ENCODE measurements at regions not wholly inside any gene's neighbourhood (a gene's known extent, or its start where the extent isn't known, plus 50 kb on each side); places are given as distances from the start of the nearest gene placed in this dataset.

DNA sequence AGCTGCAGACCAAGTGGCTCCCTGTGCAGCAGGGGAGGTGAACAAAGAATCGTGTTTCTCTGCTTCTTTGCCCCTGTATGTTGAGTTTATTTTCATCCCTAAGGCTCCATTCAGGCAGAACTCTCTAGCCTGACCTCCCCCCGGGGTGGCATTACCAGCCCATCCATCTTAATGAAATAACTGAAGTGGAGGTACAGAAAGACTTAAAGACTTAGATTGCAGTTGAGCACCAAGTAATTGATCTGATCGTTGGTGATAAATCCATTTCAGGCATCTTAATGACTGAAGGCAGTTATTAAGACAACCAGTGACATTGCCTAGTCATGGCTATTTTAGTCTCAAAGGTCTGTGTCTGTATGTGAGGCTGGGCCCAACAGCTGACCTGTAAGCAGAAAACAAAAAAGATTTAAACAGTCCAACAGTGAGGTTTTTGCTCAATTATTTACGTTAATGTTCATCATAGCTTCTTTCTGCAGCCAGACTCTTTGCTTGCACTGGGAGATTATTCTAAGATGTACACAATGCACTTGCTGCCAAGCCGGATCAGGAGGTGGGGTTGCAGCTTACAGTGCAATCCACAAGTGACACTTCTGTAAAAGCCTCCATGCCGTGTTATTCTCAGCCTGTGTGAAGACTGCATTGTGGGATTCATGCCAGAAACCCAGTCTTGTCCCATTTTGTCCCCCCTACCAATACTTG lies 363.0 kb upstream of the DUSP10 start:
- DNase-seq (ENCODE audit: low read depth), result no peak
- no peak for TF ChIP-seq CTCF (IDR thresholded peaks at IDR 0.05; ENCODE audit: control insufficient read depth, insufficient read depth, low read depth, low read length, missing control alignments)
- H3K4me3 ChIP-seq (ENCODE audit: control insufficient read depth, low read depth, low read length), result no peak overlapping the region

DNA sequence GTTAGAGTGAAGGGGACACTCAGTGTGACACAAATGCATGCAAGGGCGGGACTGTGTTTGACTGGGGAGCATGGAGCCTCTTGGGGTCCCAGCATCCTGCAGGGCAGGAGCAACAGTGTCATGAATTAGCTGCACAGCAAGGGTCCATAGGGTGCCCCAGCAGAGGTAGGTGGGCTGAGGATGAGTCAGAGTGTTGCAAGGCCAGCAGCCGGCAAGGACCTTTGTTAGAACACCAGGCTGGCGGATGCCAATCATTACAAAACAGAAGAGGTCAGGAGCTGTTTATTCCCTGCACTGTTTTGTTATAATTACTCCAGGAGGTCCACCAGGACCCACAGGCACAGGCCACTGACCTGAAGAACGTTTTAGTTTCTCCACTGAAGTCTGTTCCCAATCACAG lies 362.2 kb upstream of the DUSP10 start:
- no peak for TF ChIP-seq CTCF (IDR thresholded peaks at IDR 0.05; ENCODE audit: control insufficient read depth, insufficient read depth, low read depth, low read length, missing control alignments)
- DNase-seq (ENCODE audit: low read depth), result no peak
- H3K4me3 ChIP-seq (ENCODE audit: control insufficient read depth, low read depth, low read length), result no peak overlapping the region

- TF ChIP-seq CTCF (IDR thresholded peaks at IDR 0.05; ENCODE audit: control insufficient read depth, insufficient read depth, low read depth, low read length, missing control alignments), result no peak
- no peak for DNase-seq (ENCODE audit: low read depth)
- H3K4me3 ChIP-seq (ENCODE audit: control insufficient read depth, low read depth, low read length), result no peak overlapping the region
These were observed 357.9 kb upstream of the DUSP10 start for GRCh38 chr1:222099746-222100145.

- TF ChIP-seq CTCF (IDR thresholded peaks at IDR 0.05; ENCODE audit: control insufficient read depth, insufficient read depth, low read depth, low read length, missing control alignments), result no peak
- H3K4me3 ChIP-seq (ENCODE audit: control insufficient read depth, low read depth, low read length), result no peak overlapping the region
- DNase-seq (ENCODE audit: low read depth), result no peak
These were observed 356.5 kb upstream of the DUSP10 start for GRCh38 chr1:222098404-222098803.

- TF ChIP-seq CTCF (IDR thresholded peaks at IDR 0.05; ENCODE audit: control insufficient read depth, insufficient read depth, low read depth, low read length, missing control alignments), result no peak
- DNase-seq (ENCODE audit: low read depth), result no peak
- H3K4me3 ChIP-seq (ENCODE audit: control insufficient read depth, low read depth, low read length), result no peak overlapping the region
These were observed 355.7 kb upstream of the DUSP10 start for GRCh38 chr1:222097588-222097987.

GRCh38 chr1:222096883-222097282 lies 355.0 kb upstream of the DUSP10 start:
- no peak for TF ChIP-seq CTCF (IDR thresholded peaks at IDR 0.05; ENCODE audit: control insufficient read depth, insufficient read depth, low read depth, low read length, missing control alignments)
- no peak overlapping the region for H3K4me3 ChIP-seq (ENCODE audit: control insufficient read depth, low read depth, low read length)
- DNase-seq (ENCODE audit: low read depth), result no peak

DNA sequence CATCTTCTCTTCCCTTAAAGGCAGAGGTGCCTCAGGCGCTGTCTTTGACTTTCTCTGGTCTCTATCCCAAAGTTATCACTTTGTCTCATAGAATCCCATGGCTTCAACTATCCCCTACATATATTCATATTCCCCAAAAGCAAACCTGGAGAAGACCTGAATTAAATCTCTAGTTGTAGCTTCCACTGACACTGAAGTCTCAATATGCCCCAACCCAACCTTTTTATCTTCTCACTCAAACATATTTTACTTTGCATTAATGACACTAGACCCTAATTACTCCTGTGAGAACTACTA lies 354.5 kb upstream of the DUSP10 start:
- no peak for TF ChIP-seq CTCF (IDR thresholded peaks at IDR 0.05; ENCODE audit: control insufficient read depth, insufficient read depth, low read depth, low read length, missing control alignments)
- H3K4me3 ChIP-seq (ENCODE audit: control insufficient read depth, low read depth, low read length), result no peak overlapping the region
- no peak for DNase-seq (ENCODE audit: low read depth)

Measured in AG09309 (cell line).